Tibial nerve (tissue), 4 donors: ENCODE measurements at regions not wholly inside any gene's neighbourhood (a gene's known extent, or its start where the extent isn't known, plus 50 kb on each side); places are given as distances from the start of the nearest gene placed in this dataset.

ENCODE experiments used
- EP300 ChIP-seq, 2 donors: sonication (generic); formaldehyde crosslinking; IDR thresholded peaks; one replicate each; pipeline ENCODE4 v1.6.1; 2017; ENCODE audit warnings: antibody characterized with exemption in 2 of 2, mild to moderate bottlenecking in 1 of 2
- POLR2A ChIP-seq, 2 donors: fragments of 450-650 bp; IDR thresholded peaks; one replicate each; pipeline ENCODE4 v1.6.1; 2017; ENCODE audit warnings: antibody characterized with exemption in 2 of 2, mild to moderate bottlenecking in 2 of 2, moderate library complexity in 2 of 2
- TF ChIP-seq, protein P1 (sequence below), 5 experiments: fragments of 200-600 bp in 3 of 5; fragments of 450-650 bp in 2 of 5; sonication (generic) in 3 of 5; IDR thresholded peaks; one replicate each; pipeline ENCODE4 v1.5.1; 2016 to 2019; ENCODE audit warnings: antibody characterized with exemption in 5 of 5, mild to moderate bottlenecking in 3 of 5, moderate library complexity in 2 of 5

DNA sequence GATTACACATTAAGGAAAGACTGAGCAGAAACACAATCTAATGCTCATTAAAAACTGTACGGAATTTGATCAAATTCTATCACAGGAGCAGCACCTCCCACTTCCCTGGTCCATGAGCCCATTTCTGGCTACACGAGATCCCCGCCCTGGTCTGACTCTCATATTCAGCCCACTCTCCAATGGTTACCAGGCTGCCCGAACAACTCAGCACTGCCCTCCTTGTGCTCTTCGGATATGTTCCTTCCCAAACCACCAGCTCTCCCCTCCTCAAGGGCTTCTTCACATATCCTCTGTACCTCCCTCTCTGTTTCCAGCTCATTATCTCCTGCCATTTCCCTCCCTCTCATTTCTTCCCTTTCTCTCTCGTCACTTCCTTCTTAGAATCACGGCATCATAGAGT lies 180.5 kb downstream of the RSL24D1 start:
- TF ChIP-seq, protein P1, sequence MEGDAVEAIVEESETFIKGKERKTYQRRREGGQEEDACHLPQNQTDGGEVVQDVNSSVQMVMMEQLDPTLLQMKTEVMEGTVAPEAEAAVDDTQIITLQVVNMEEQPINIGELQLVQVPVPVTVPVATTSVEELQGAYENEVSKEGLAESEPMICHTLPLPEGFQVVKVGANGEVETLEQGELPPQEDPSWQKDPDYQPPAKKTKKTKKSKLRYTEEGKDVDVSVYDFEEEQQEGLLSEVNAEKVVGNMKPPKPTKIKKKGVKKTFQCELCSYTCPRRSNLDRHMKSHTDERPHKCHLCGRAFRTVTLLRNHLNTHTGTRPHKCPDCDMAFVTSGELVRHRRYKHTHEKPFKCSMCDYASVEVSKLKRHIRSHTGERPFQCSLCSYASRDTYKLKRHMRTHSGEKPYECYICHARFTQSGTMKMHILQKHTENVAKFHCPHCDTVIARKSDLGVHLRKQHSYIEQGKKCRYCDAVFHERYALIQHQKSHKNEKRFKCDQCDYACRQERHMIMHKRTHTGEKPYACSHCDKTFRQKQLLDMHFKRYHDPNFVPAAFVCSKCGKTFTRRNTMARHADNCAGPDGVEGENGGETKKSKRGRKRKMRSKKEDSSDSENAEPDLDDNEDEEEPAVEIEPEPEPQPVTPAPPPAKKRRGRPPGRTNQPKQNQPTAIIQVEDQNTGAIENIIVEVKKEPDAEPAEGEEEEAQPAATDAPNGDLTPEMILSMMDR (IDR thresholded peaks at IDR 0.05): no peak
- TF ChIP-seq POLR2A (IDR thresholded peaks at IDR 0.05) (no peak), EP300 (IDR thresholded peaks at IDR 0.05) (no peak)
